ENCODE measurements at regions not wholly inside any gene's neighbourhood (a gene's known extent, or its start where the extent isn't known, plus 50 kb on each side); places are given as distances from the start of the nearest gene placed in this dataset.

DNA sequence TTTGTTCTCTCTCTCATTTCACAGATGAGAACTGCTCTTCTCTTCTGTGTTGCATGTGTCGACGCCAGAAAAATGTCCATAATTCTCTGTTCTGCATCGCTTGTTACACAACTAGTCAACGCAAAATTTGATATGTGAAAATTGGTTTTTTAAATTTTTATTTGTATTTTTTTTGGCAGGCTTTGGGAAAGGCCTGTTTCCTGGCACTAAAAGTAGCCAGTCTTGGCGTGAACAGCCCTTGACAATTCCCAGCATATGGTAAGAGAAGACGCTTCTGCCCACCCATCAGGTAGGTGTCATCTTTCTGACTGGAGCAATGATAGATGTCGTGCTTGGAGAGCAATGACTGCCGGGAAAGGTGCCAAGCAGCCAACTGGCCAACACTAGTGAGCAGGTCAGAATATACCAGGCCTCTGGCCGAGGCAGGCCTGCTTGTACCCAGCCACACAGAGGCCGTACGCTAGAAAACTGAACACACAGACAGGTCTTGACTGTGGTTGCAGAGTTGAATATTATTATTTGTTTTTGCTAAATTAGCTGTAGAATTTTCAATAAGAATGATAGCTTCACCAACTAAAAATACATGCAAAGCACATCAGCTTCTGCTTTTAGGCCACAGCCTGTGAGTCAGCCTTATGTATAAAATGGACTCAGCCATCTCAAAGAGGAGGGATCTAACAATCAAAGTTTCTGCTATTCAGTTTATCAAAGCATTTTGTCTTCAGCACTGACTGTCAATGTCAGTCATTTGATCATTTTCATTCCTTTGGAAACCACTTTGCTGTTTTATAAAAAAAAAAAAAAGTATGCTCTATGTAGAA lies 837.5 kb downstream of the MCTP2 start:
- Histone ChIP-seq H3K9me3 (ENCODE audit: low read length) (no peaks in the 10 kb centered on the region), H3K4me3 (ENCODE audit: low read depth, low read length, poor library complexity, severe bottlenecking) (no peak overlapping the region), H3K9ac (ENCODE audit: low read length) (no peak overlapping the region), H3K27ac (ENCODE audit: low read depth, low read length, poor library complexity, severe bottlenecking) (no peak overlapping the region), H3K4me1 (ENCODE audit: insufficient read depth, low read length, severe bottlenecking) (no peaks in the 10 kb centered on the region), H3K27me3 (ENCODE audit: insufficient read depth, low read length) (no peaks in the 10 kb centered on the region), H3K36me3 (ENCODE audit: insufficient read depth, low read length) (no peaks in the 10 kb centered on the region), H2AFZ (ENCODE audit: low read length) (no peak overlapping the region), H3K79me2 (ENCODE audit: insufficient read depth, low read length) (no peaks in the 10 kb centered on the region), H3K9me2 (ENCODE audit: low read depth, low read length) (no peaks in the 10 kb centered on the region), H4K20me1 (ENCODE audit: insufficient read depth, low read length) (no peaks in the 10 kb centered on the region), H3F3A (ENCODE audit: insufficient read depth, low read length) (no peaks in the 10 kb centered on the region), H3K4me2 (ENCODE audit: low read length) (no peak overlapping the region)
- no peak for TF ChIP-seq EZH2 (IDR thresholded peaks at IDR 0.05; ENCODE audit: borderline replicate concordance, low read length)
- TF ChIP-seq, protein P1, sequence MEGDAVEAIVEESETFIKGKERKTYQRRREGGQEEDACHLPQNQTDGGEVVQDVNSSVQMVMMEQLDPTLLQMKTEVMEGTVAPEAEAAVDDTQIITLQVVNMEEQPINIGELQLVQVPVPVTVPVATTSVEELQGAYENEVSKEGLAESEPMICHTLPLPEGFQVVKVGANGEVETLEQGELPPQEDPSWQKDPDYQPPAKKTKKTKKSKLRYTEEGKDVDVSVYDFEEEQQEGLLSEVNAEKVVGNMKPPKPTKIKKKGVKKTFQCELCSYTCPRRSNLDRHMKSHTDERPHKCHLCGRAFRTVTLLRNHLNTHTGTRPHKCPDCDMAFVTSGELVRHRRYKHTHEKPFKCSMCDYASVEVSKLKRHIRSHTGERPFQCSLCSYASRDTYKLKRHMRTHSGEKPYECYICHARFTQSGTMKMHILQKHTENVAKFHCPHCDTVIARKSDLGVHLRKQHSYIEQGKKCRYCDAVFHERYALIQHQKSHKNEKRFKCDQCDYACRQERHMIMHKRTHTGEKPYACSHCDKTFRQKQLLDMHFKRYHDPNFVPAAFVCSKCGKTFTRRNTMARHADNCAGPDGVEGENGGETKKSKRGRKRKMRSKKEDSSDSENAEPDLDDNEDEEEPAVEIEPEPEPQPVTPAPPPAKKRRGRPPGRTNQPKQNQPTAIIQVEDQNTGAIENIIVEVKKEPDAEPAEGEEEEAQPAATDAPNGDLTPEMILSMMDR (IDR thresholded peaks at IDR 0.05; ENCODE audit: low read length), result no peak

DNA sequence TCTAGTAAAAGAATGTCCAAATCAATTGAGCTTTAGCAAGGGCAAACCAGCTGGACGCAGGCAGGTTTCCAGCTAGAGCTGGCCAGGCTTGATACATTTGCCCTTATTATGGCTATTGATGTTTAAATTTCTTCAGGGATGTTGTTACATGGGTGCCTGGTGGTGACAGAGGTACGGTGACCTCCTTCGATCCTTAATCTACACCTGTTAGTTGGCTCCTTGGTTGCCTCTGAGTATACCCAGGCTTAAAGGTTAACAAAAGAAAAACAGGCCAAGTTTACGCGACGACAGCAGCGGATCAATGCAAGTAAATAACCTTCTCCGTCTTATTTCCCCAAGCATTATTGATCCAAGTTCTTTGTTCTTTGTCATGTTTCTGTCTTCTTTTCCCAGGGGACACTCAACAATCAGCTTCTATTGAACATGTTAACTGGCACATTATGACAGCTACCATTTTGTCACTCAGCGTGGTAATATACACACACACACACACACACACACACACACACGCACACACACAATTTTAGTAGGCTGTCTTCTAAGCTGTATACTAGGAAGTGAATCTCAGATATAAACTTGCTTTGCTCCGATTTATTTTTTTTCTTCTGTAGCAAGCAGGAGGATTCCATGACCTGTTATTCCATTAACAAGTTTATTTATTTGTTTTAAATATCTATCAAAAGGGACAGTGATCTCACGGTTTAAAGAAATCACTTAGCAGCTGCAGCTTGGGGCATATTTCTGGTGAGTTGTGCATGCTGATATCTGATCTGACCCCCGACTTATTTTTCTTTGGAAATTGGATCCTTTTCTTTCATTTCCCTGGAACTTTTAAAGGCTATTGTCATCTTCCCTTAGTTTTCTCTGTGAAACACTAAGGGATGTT lies 844.7 kb downstream of the MCTP2 start:
- Histone ChIP-seq H3K4me3 (ENCODE audit: low read depth, low read length, poor library complexity, severe bottlenecking) (no peak overlapping the region), H3F3A (ENCODE audit: insufficient read depth, low read length) (no peaks in the 10 kb centered on the region), H3K27ac (ENCODE audit: low read depth, low read length, poor library complexity, severe bottlenecking) (no peak overlapping the region), H3K9me2 (ENCODE audit: low read depth, low read length) (no peaks in the 10 kb centered on the region), H3K36me3 (ENCODE audit: insufficient read depth, low read length) (no peaks in the 10 kb centered on the region), H3K27me3 (ENCODE audit: insufficient read depth, low read length) (no peaks in the 10 kb centered on the region), H3K9ac (ENCODE audit: low read length) (no peak overlapping the region), H3K4me1 (ENCODE audit: insufficient read depth, low read length, severe bottlenecking) (no peaks in the 10 kb centered on the region), H3K4me2 (ENCODE audit: low read length) (no peak overlapping the region), H3K79me2 (ENCODE audit: insufficient read depth, low read length) (no peaks in the 10 kb centered on the region), H4K20me1 (ENCODE audit: insufficient read depth, low read length) (no peaks in the 10 kb centered on the region), H2AFZ (ENCODE audit: low read length) (no peak overlapping the region), H3K9me3 (ENCODE audit: low read length) (no peaks in the 10 kb centered on the region)
- TF ChIP-seq EZH2 (IDR thresholded peaks at IDR 0.05; ENCODE audit: borderline replicate concordance, low read length), result no peak

DNA sequence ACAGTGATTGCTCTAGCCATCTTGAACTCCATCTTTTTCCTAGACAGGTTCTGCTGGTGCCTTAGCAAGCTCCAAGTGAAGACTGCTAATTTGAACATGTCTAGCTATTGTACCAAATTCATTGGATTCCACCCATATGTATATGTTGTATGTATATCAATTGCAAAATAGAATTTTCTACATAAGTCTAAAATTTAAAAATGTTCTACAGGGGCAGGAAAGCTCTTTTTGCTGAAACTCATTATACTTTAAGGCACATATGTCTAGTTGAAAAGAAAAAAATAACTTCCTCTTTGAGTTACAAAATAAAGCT lies 845.3 kb downstream of the MCTP2 start:
- H3K9ac ChIP-seq (ENCODE audit: low read length), result no peak overlapping the region
- no peaks in the 10 kb centered on the region for H3K9me3 ChIP-seq (ENCODE audit: low read length)
- H3K27ac ChIP-seq (ENCODE audit: low read depth, low read length, poor library complexity, severe bottlenecking), result no peak overlapping the region
- no peaks in the 10 kb centered on the region for H3K27me3 ChIP-seq (ENCODE audit: insufficient read depth, low read length)
- no peaks in the 10 kb centered on the region for H4K20me1 ChIP-seq (ENCODE audit: insufficient read depth, low read length)
- H3K9me2 ChIP-seq (ENCODE audit: low read depth, low read length), result no peaks in the 10 kb centered on the region
- H2AFZ ChIP-seq (ENCODE audit: low read length), result no peak overlapping the region
- H3K4me2 ChIP-seq (ENCODE audit: low read length), result no peak overlapping the region
- no peaks in the 10 kb centered on the region for H3K79me2 ChIP-seq (ENCODE audit: insufficient read depth, low read length)
- H3K36me3 ChIP-seq (ENCODE audit: insufficient read depth, low read length), result no peaks in the 10 kb centered on the region
- no peaks in the 10 kb centered on the region for H3K4me1 ChIP-seq (ENCODE audit: insufficient read depth, low read length, severe bottlenecking)
- H3K4me3 ChIP-seq (ENCODE audit: low read depth, low read length, poor library complexity, severe bottlenecking), result no peak overlapping the region
- H3F3A ChIP-seq (ENCODE audit: insufficient read depth, low read length), result no peaks in the 10 kb centered on the region
- TF ChIP-seq EZH2 (IDR thresholded peaks at IDR 0.05; ENCODE audit: borderline replicate concordance, low read length), result no peak
- TF ChIP-seq, protein P1 (IDR thresholded peaks at IDR 0.05; ENCODE audit: low read length), result no peak
